Astrocyte (in vitro differentiated cells and primary cell): ENCODE measurements at regions not wholly inside any gene's neighbourhood (a gene's known extent, or its start where the extent isn't known, plus 50 kb on each side); places are given as distances from the start of the nearest gene placed in this dataset.

Experiments used
- EZH2 ChIP-seq: IDR thresholded peaks from 2 replicates; pipeline ENCODE4 v1.6.1; 2012; ENCODE audit warnings: mild to moderate bottlenecking, low read length, inconsistent platforms; ENCODE audit not compliant: insufficient read depth
- TF ChIP-seq, protein P1 (sequence below): IDR thresholded peaks from 2 replicates; pipeline ENCODE4 v1.5.1; 2011; ENCODE audit warnings: low read depth, mild to moderate bottlenecking, inconsistent platforms, low read length, moderate library complexity; ENCODE audit not compliant: insufficient read depth

DNA sequence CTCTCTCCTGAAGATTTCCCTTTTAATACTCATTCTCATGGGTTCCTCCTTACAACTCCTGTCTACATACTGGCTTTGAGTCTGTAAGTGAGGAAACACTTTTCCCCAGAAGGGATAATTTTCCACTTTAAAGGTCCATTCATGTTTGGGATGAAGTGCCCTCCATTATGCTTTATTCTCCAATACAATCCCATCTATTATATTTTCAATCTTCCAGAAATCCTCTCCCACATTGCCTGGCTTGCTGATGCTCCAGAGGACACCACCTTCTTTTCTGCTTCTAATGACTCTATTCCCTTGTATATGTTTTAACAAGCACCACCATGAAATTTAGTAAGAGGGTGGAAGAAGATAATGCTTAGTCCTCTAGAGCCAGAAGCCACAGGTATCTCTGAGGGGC, 92.7 kb upstream of the NBEA start:
- TF ChIP-seq, protein P1, sequence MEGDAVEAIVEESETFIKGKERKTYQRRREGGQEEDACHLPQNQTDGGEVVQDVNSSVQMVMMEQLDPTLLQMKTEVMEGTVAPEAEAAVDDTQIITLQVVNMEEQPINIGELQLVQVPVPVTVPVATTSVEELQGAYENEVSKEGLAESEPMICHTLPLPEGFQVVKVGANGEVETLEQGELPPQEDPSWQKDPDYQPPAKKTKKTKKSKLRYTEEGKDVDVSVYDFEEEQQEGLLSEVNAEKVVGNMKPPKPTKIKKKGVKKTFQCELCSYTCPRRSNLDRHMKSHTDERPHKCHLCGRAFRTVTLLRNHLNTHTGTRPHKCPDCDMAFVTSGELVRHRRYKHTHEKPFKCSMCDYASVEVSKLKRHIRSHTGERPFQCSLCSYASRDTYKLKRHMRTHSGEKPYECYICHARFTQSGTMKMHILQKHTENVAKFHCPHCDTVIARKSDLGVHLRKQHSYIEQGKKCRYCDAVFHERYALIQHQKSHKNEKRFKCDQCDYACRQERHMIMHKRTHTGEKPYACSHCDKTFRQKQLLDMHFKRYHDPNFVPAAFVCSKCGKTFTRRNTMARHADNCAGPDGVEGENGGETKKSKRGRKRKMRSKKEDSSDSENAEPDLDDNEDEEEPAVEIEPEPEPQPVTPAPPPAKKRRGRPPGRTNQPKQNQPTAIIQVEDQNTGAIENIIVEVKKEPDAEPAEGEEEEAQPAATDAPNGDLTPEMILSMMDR: no peak
- TF ChIP-seq EZH2: no peak
